K562 (cell line): ENCODE measurements at regions not wholly inside any gene's neighbourhood (a gene's known extent, or its start where the extent isn't known, plus 50 kb on each side); places are given as distances from the start of the nearest gene placed in this dataset.
A peak's percentile ranks its signal among the peaks of the same experiment; 100 is the strongest.

Source experiments
- ATAC-seq: fragments of 200-7000 bp; cut with Tn5 transposase; 3 replicates; pipeline ENCODE4 v1.9.1; 2020; ENCODE audit warnings: moderate library complexity
- BruUV-seq: library from RNA; stranded (reverse); fragments of 400-500 nt; replicated peaks from 2 replicates; lab custom pipeline; 2021; lab: Mats Ljungman, UMichigan
- CTCF ChIA-PET: fragments of 300-600 bp; formaldehyde crosslinking; extraction: SDS; loops from one replicate; lab custom pipeline; 2021; ENCODE audit warnings: low intra/inter-chr PET ratio; lab: Yijun Ruan, JAX
- POLR2A ChIA-PET: fragments of 300-600, 350-650 bp; sonication (Branson Sonifier 250); formaldehyde crosslinking; extraction: SDS; loops from one replicate; lab custom pipeline; 2021; ENCODE audit warnings: antibody characterized with exemption, inconsistent platforms; lab: Yijun Ruan, JAX
- DNase-seq, 4 experiments: peaks; one replicate each; pipeline versions ENCODE4 v3.0.0 to v3.0.0-alpha.2; 2011 to 2018; ENCODE audit warnings: low spot score in 3 of 4, mixed read lengths in 3 of 4; ENCODE audit errors: extremely low read depth in 1 of 4
- FAIRE-seq: peaks from 2 replicates; lab custom pipeline; 2011; peaks lifted over from hg19 to GRCh38; lab: Jason Lieb, UNC
- H2AFZ ChIP-seq: 2 replicates; pipeline ENCODE4 v1.6.0; 2011; ENCODE audit warnings: low read depth, low read length, control low read depth, inconsistent platforms
- H3K27ac ChIP-seq: fragments of 200-600 bp; 3 replicates; pipeline ENCODE4 v1.8.0; 2011; ENCODE audit warnings: low read depth, mild to moderate bottlenecking, control low read depth, inconsistent platforms, low read length, moderate library complexity, mixed read lengths; ENCODE audit errors: extremely low read depth
- H3K27me3 ChIP-seq, 2 experiments: fragments of 300-600 bp in 1 of 2; 2 replicates in 1 of 2; 3 replicates in 1 of 2; pipeline versions ENCODE4 v1.6.0 to v1.8.0; 2011; ENCODE audit warnings: inconsistent platforms in 2 of 2, low read length in 2 of 2, mild to moderate bottlenecking in 1 of 2, mixed read lengths in 1 of 2, moderate library complexity in 1 of 2; ENCODE audit not compliant: control insufficient read depth in 2 of 2, insufficient read depth in 2 of 2
- H3K36me3 ChIP-seq: fragments of 300-600 bp; 3 replicates; pipeline ENCODE4 v1.8.0; 2011; ENCODE audit warnings: mild to moderate bottlenecking, low read length, inconsistent platforms; ENCODE audit not compliant: control insufficient read depth, insufficient read depth
- H3K4me1 ChIP-seq, 2 experiments: fragments of 200-600 bp in 1 of 2; replicated peaks in 1 of 2; 2 replicates in 1 of 2; 3 replicates in 1 of 2; pipeline versions ENCODE4 v1.5.1 to v1.8.0; 2011; ENCODE audit warnings: inconsistent platforms in 2 of 2, low read length in 2 of 2, mild to moderate bottlenecking in 1 of 2, mixed read lengths in 1 of 2, moderate library complexity in 1 of 2; ENCODE audit not compliant: control insufficient read depth in 2 of 2, insufficient read depth in 2 of 2
- H3K4me2 ChIP-seq: 2 replicates; pipeline ENCODE4 v1.6.1; 2011; ENCODE audit warnings: low read length, control low read depth, inconsistent platforms, mixed read lengths; ENCODE audit not compliant: insufficient read depth
- H3K4me3 ChIP-seq: fragments of 200-600 bp; sonication (generic), shearing (Covaris generic); 2 replicates; pipeline ENCODE4 v1.5.1; 2016; ENCODE audit warnings: control low read depth, inconsistent platforms
- H3K79me2 ChIP-seq: fragments of 200-600 bp; 3 replicates; pipeline ENCODE4 v1.8.0; 2011; ENCODE audit warnings: low read length, inconsistent platforms; ENCODE audit not compliant: control insufficient read depth, insufficient read depth
- H3K9ac ChIP-seq, 2 experiments: 2 replicates each; pipeline versions ENCODE4 v1.6.0 to v1.6.1; 2011; ENCODE audit warnings: low read depth in 2 of 2, low read length in 2 of 2, control low read depth in 1 of 2, inconsistent platforms in 1 of 2, mild to moderate bottlenecking in 1 of 2, mixed read lengths in 1 of 2; ENCODE audit not compliant: insufficient read depth in 1 of 2
- H3K9me1 ChIP-seq: one replicate; pipeline ENCODE4 v1.6.0; 2011; ENCODE audit warnings: inconsistent platforms, mild to moderate bottlenecking, low read length, moderate library complexity; ENCODE audit not compliant: control insufficient read depth, insufficient read depth
- H3K9me3 ChIP-seq: replicated peaks from 2 replicates; pipeline ENCODE4 v1.5.1; 2011; ENCODE audit warnings: low read depth, low read length, inconsistent platforms; ENCODE audit not compliant: control insufficient read depth, insufficient read depth
- H4K20me1 ChIP-seq: replicated peaks from 2 replicates; pipeline ENCODE4 v1.6.1; 2011; ENCODE audit warnings: low read length, inconsistent platforms, mixed read lengths; ENCODE audit not compliant: control insufficient read depth, insufficient read depth
- C11orf30 ChIP-seq: fragments of 450-650 bp; IDR thresholded peaks from 2 replicates; pipeline ENCODE4 v1.6.1; 2016; ENCODE audit warnings: low read depth, mild to moderate bottlenecking
- CCNT2 ChIP-seq: IDR thresholded peaks from 2 replicates; pipeline ENCODE4 v1.6.1; 2011; ENCODE audit warnings: borderline replicate concordance, low read depth, mild to moderate bottlenecking, moderate library complexity, mixed read lengths, low read length; ENCODE audit not compliant: insufficient read length; ENCODE audit errors: extremely low read depth
- CTCF ChIP-seq, 3 experiments: IDR thresholded peaks in 2 of 3; conservative IDR thresholded peaks in 1 of 3; 2 replicates each; pipeline ENCODE4 v1.5.1; 2011 to 2012; ENCODE audit warnings: low read length in 3 of 3, mild to moderate bottlenecking in 3 of 3, control low read depth in 2 of 3, improper control_type of control experiment in 1 of 3, inconsistent platforms in 1 of 3, low read depth in 1 of 3, mixed read lengths in 1 of 3, moderate library complexity in 1 of 3; ENCODE audit not compliant: insufficient read depth in 2 of 3
- HINFP ChIP-seq: fragments of 450-650 bp; conservative IDR thresholded peaks from 2 replicates; pipeline ENCODE4 v1.6.1; 2016; ENCODE audit warnings: missing genetic modification characterization, low read depth, mild to moderate bottlenecking, control low read depth, missing compliant biosample characterization
- JUND ChIP-seq, 2 experiments: IDR thresholded peaks; 2 replicates in 1 of 2; 3 replicates in 1 of 2; pipeline ENCODE4 v1.6.1; 2011; ENCODE audit warnings: borderline replicate concordance in 2 of 2, low read depth in 2 of 2, low read length in 2 of 2, improper control_type of control experiment in 1 of 2, missing biosample characterization in 1 of 2, missing genetic modification characterization in 1 of 2, missing genetic modification reagents in 1 of 2
- NFRKB ChIP-seq: fragments of 450-650 bp; IDR thresholded peaks from 2 replicates; pipeline ENCODE4 v1.6.1; 2016; ENCODE audit warnings: low read depth
- NR3C1 ChIP-seq: sonication (generic); formaldehyde crosslinking; IDR thresholded peaks from 2 replicates; pipeline ENCODE4 v1.8.1; 2022; ENCODE audit warnings: missing genetic modification reagents
- RAD21 ChIP-seq, 2 experiments: fragments of 250-450 bp in 1 of 2; fragments of 450-650 bp in 1 of 2; sonication (Bioruptor Pico) in 1 of 2; formaldehyde crosslinking in 1 of 2; IDR thresholded peaks in 1 of 2; conservative IDR thresholded peaks in 1 of 2; 2 replicates each; pipeline versions ENCODE4 v1.4.0 to v1.8.0; 2020 to 2022; ENCODE audit warnings: mild to moderate bottlenecking in 2 of 2, moderate library complexity in 1 of 2
- WGBS: fragments of 100-300 bp; shearing (Covaris generic); methylation state at CpG from one replicate; pipeline ENCODE4 v1.1.6; 2016; ENCODE audit warnings: low coverage, mixed read lengths; ENCODE audit not compliant: insufficient coverage; ENCODE audit errors: missing lambda C conversion rate; 5-methylcytosine and 5-hydroxymethylcytosine counted together
- in situ Hi-C: fragments of 300-500 bp; cut with MboI; formaldehyde crosslinking; loops from 4 replicates; pipeline ENCODE4 v1.15.0; 2018; ENCODE audit warnings: inconsistent platforms, mixed read lengths
- intact Hi-C: fragments of 100-400 bp; cut with micrococcal nuclease; formaldehyde crosslinking; loops from 2 replicates; pipeline ENCODE4 v1.14.2; 2022
- TF ChIP-seq, protein P1 (sequence below), 2 experiments: fragments of 450-650 bp in 1 of 2; sonication (generic) in 1 of 2; formaldehyde crosslinking in 1 of 2; IDR thresholded peaks in 1 of 2; conservative IDR thresholded peaks in 1 of 2; 2 replicates each; pipeline versions ENCODE4 v1.6.1 to v1.8.1; 2016 to 2023; ENCODE audit warnings: mild to moderate bottlenecking in 2 of 2, moderate library complexity in 2 of 2, inconsistent platforms in 1 of 2, missing genetic modification reagents in 1 of 2
- TF ChIP-seq, protein P2 (sequence below), 2 experiments: IDR thresholded peaks in 1 of 2; conservative IDR thresholded peaks in 1 of 2; 2 replicates each; pipeline ENCODE4 v1.6.1; 2016; ENCODE audit warnings: low read depth in 2 of 2, mild to moderate bottlenecking in 1 of 2, missing compliant biosample characterization in 1 of 2, missing genetic modification characterization in 1 of 2, moderate library complexity in 1 of 2

DNA sequence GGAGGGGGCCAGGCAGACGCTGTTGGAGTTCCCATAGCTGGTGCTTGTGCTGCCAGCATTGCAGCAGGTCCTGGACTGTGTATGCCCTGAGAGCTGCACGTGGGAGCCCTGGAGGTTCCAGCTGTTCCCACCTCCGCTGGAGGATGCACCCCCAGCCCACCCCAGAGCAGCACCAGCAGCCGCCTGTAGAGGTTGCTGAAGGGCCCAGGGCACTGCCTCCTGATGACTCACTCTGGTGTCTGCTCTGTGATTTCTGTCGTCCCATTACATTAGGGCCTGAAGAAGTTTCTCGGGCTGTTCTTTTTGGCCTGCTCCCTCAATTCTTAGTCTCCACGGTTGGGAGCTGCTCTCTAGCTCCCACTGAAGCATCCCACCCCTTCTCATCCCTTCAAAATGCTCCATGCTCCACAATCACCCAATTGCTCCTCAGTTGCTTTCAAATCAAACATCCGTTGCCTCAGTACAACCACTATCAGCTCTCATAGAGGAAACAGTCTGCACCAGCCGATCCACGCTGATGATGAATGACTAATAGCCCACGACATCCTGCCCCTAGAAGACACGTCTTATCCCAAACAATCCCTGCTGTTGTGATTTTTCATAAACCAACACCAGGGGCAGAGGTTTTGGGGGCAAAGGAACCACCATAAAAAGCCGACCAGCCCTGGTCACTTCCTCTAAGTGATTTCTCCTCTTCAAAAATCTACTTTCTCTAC lies 65.2 kb upstream of the RNF152 start:
- WGBS, result 0% methylated on average over 9 of the region's 13 CpGs
- no peak overlapping the region for H2AFZ ChIP-seq
- in situ Hi-C loops, result no loop called here
- ChIA-PET POLR2A (interaction anchor here (1.3 kb wide), 1 partner anchor 9 kb away, joined by 4 read pairs; no protein-coding TSS in a partner anchor), CTCF (no interaction called here)
- no peaks in the 10 kb centered on the region for H3K36me3 ChIP-seq
- no peak overlapping the region for H3K9ac ChIP-seq
- peak in 2 of 4 experiments; percentile 4 to 8 for DNase-seq
- no peaks in the 10 kb centered on the region for H3K9me1 ChIP-seq
- no peaks in the 10 kb centered on the region for H4K20me1 ChIP-seq
- intact Hi-C loops, result no loop called here
- peak; percentile 78 for ATAC-seq
- no peak for FAIRE-seq
- no TSS peak for BruUV-seq
- TF ChIP-seq NFRKB (no peak), JUND (IDR thresholded peaks at IDR 0.05; ENCODE audit: borderline replicate concordance, low read depth, low read length) (peak; percentile 49; the same call in 1 of the 2 replicates), JUND (tag; IDR thresholded peaks at IDR 0.05; ENCODE audit: borderline replicate concordance, low read depth, low read length) (peak; percentile 58; the same call in 2 of the 3 replicates), RAD21 (CRISPR knock-in tag; conservative IDR thresholded peaks at IDR 0.05 in 1 of 2, IDR thresholded peaks at IDR 0.05 in 1 of 2) (no peak), CTCF (IDR thresholded peaks at IDR 0.05 in 2 of 3, conservative IDR thresholded peaks at IDR 0.05 in 1 of 3; ENCODE audit: insufficient read depth in 2 of 3, low read depth in 1 of 3, low read length in 3 of 3) (0 out of 6 replicates have a peak, but pooled peaks of 1 of the 3 experiments have one; percentile 23), NR3C1 (no peak), C11orf30 (no peak), CCNT2 (no peak), HINFP (tag) (no peak)
- TF ChIP-seq, protein P1, sequence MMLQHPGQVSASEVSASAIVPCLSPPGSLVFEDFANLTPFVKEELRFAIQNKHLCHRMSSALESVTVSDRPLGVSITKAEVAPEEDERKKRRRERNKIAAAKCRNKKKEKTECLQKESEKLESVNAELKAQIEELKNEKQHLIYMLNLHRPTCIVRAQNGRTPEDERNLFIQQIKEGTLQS (IDR thresholded peaks at IDR 0.05), result peak; percentile 60
- TF ChIP-seq, protein P1 (CRISPR knock-in tag; conservative IDR thresholded peaks at IDR 0.05), result no peak
- TF ChIP-seq, protein P2, sequence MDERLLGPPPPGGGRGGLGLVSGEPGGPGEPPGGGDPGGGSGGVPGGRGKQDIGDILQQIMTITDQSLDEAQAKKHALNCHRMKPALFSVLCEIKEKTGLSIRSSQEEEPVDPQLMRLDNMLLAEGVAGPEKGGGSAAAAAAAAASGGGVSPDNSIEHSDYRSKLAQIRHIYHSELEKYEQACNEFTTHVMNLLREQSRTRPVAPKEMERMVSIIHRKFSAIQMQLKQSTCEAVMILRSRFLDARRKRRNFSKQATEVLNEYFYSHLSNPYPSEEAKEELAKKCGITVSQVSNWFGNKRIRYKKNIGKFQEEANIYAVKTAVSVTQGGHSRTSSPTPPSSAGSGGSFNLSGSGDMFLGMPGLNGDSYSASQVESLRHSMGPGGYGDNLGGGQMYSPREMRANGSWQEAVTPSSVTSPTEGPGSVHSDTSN (CRISPR knock-in tag; IDR thresholded peaks at IDR 0.05; ENCODE audit: low read depth), result no peak
- TF ChIP-seq, protein P2 (tag; conservative IDR thresholded peaks at IDR 0.05; ENCODE audit: low read depth), result no peak
- peaks cover 0 to 9% of the 10 kb centered on the region in 2 experiments; a peak in 1 of 5 replicates for H3K27me3 ChIP-seq
- no peaks in the 10 kb centered on the region for H3K9me3 ChIP-seq
- H3K4me1 ChIP-seq, result no peaks in the 10 kb centered on the region
- H3K4me2 ChIP-seq, result no peak overlapping the region
- H3K79me2 ChIP-seq, result no peaks in the 10 kb centered on the region
- H3K27ac ChIP-seq, result no peak overlapping the region
- no peak overlapping the region for H3K4me3 ChIP-seq
